Astrocyte of the spinal cord (primary cell): ENCODE measurements at regions not wholly inside any gene's neighbourhood (a gene's known extent, or its start where the extent isn't known, plus 50 kb on each side); places are given as distances from the start of the nearest gene placed in this dataset.

Source experiments
- DNase-seq: peaks from one replicate; pipeline ENCODE4 v3.0.0; 2011; ENCODE audit warnings: low read depth, low spot score
- H3K4me3 ChIP-seq: 2 replicates; pipeline ENCODE4 v1.5.1; 2011; ENCODE audit warnings: low read depth, mild to moderate bottlenecking, low read length, moderate library complexity
- in situ Hi-C: cut with HindIII; loops from 2 replicates; pipeline ENCODE4 v1.10.0; 2017; ENCODE audit warnings: low sequenced_read_pairs
- TF ChIP-seq, protein P1 (sequence below): IDR thresholded peaks from 2 replicates; pipeline ENCODE4 v1.5.1; 2012; ENCODE audit warnings: low read depth, mild to moderate bottlenecking, low read length, inconsistent platforms

DNA sequence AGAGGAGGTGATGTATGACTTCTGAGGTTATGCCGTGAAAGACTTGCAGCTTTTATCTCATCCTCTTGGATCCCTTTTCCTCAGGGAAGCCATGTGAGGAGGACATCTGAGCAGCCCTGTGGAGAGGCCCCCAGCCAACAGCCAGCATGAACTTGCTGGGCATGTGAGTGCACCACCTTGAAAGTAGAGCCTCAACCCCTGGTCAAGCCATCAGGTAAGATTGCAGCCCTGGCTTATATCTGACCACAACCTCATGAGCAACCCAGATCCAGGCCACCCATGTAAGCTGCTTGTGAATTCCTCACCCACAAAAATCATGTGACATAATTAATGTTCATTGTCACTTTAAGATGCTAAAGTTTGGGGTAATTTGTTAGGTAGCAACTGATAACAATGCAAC lies 121.0 kb downstream of the MIAT start:
- H3K4me3 ChIP-seq = no peak overlapping the region
- TF ChIP-seq, protein P1, sequence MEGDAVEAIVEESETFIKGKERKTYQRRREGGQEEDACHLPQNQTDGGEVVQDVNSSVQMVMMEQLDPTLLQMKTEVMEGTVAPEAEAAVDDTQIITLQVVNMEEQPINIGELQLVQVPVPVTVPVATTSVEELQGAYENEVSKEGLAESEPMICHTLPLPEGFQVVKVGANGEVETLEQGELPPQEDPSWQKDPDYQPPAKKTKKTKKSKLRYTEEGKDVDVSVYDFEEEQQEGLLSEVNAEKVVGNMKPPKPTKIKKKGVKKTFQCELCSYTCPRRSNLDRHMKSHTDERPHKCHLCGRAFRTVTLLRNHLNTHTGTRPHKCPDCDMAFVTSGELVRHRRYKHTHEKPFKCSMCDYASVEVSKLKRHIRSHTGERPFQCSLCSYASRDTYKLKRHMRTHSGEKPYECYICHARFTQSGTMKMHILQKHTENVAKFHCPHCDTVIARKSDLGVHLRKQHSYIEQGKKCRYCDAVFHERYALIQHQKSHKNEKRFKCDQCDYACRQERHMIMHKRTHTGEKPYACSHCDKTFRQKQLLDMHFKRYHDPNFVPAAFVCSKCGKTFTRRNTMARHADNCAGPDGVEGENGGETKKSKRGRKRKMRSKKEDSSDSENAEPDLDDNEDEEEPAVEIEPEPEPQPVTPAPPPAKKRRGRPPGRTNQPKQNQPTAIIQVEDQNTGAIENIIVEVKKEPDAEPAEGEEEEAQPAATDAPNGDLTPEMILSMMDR = no peak
- no peak for DNase-seq
- in situ Hi-C loops = no loop called here

DNA sequence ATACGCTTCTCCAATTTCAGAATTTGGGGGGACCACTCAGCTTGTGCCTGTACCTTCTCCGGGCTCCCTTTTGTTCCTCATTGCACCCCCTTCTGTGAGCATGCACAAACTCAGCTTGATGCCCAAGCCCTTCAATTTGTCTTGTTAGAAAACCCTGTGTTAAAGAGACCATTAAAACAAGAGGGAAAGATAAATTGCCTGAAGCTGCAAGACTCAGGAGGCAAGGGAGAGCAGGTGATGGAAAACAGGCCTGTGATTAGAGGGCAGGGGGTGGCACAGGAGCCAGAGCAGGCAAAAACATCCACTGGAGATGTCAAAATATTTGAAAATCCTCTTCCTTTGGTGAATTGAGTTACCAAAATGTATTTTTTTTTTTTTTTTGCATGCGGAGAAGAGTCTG lies 121.7 kb downstream of the MIAT start:
- TF ChIP-seq, protein P1 = no peak
- in situ Hi-C loops = no loop called here
- DNase-seq = no peak

DNA sequence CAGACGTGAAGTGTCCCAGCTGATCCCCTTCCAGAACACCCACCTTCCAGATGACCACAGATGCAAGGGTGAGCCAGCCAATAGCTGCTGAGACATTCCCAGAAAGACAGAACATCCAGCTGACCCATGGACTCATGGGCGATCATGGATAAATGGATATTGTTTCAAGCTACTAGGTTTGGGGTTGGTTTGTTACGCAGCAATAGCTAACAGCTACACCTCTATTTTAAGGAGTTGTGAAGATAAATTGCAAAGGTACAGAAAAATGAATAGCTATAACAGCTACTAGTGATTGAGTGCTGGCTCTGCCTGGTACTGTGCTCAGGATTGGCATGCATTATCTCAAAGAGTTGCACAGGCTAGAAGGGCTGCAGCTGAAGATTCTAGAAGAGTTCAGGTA lies 122.5 kb downstream of the MIAT start:
- TF ChIP-seq, protein P1 = no peak
- no peak overlapping the region for H3K4me3 ChIP-seq
- in situ Hi-C loops = no loop called here
- no peak for DNase-seq

More for the DNA sequence above, 121.7 kb downstream of the MIAT start:
- H3K4me3 ChIP-seq = no peak overlapping the region

DNA sequence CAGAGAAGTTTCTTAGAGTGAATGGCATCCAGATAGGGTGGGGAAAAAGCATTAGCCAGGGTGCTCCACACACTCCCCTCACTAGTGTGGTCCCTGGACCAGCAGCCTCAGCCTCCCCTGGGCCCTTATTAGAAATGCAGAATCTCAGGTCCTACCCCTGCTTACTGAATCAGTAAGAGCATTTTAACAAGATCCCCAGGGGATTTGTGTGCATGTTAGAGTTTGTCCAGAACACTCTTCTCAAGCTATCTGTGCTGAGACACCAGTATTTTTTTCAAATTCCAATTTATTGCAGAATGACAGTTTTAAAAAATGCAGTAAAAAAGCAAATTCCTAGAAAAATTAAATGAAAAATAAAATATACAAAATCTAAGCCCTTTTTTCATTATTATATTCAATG lies 123.1 kb downstream of the MIAT start:
- TF ChIP-seq, protein P1 = no peak
- in situ Hi-C loops = no loop called here
- H3K4me3 ChIP-seq = no peak overlapping the region
- no peak for DNase-seq

DNA sequence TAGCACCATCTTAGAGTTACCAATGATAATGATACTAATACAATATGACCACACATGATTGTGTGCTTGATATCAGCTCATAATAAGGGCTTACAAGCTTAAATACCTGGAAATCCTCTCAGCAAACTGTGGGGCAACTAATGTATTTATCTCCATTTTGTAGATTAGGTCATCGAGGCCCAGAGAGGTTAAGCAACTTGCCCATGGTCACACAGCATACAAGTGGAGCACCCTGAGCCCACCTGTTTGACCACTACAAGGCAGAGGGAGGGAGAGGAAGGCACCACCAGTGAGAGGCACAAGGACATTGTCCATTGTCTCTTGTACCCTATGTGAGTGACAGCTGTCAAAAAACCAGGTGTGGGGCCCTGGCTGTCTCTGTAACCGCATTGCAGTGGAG lies 123.7 kb downstream of the MIAT start:
- TF ChIP-seq, protein P1 = no peak
- in situ Hi-C loops = no loop called here
- DNase-seq = no peak
- no peak overlapping the region for H3K4me3 ChIP-seq

DNA sequence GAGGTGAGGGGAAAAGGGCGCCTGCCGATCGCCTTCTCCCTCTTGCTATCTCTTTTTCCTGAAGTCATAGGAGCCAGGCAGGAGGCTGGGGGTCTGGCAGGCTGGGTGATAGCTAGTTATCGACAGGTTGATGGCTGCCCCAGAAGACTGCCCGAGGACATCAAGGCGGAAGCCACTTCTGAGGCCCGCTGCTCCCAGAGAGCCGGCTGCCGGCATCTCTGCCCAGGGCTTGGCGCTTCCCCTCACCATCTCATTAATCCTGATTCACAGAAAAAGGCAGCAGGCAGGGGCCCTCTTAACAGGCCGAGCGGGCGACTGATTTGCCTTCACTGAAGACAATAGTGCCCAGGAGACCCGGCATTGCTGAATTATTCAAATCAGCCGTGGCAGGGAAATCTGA lies 124.2 kb downstream of the MIAT start:
- TF ChIP-seq, protein P1 = no peak
- in situ Hi-C loops = no loop called here
- DNase-seq = no peak
- H3K4me3 ChIP-seq = no peak overlapping the region

DNA sequence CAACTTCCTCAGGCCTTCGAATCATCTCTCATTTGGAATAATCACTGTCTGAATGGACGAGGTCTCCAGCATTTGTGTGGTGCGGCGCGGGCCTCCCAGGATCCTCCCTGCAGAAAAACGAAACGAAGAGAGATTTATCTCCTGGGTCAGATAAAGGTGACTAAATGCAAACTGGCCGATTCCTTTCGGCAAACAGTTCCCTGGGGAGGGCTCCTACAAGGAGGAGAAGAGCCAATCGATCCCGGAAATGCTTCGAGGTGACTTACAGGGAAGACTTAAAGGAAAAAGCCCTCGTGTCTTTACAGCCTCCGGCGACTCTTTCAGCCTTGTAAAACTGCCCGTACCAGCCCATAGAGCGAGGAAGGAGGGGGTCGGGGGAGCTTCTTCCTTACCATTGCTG lies 126.5 kb downstream of the MIAT start:
- in situ Hi-C loops = no loop called here
- no peak for DNase-seq
- H3K4me3 ChIP-seq = no peak overlapping the region
- TF ChIP-seq, protein P1 = no peak
